SH-SY5Y (cell line): ENCODE measurements at regions not wholly inside any gene's neighbourhood (a gene's known extent, or its start where the extent isn't known, plus 50 kb on each side); places are given as distances from the start of the nearest gene placed in this dataset.

Experiments
- GATA2 ChIP-seq: IDR thresholded peaks from 2 replicates; pipeline ENCODE4 v1.6.1; 2011; ENCODE audit warnings: mild to moderate bottlenecking, low read depth, low read length
- GATA3 ChIP-seq: IDR thresholded peaks from 2 replicates; pipeline ENCODE4 v1.6.1; 2011; ENCODE audit warnings: low read depth, mild to moderate bottlenecking, low read length, moderate library complexity

GRCh38 chr20:39939241-39939865 is 749.7 kb downstream of the MAFB start:
- TF ChIP-seq GATA2, result no peak
- TF ChIP-seq GATA3, result no peak
